SK-N-MC (cell line): ENCODE measurements at regions not wholly inside any gene's neighbourhood (a gene's known extent, or its start where the extent isn't known, plus 50 kb on each side); places are given as distances from the start of the nearest gene placed in this dataset.
"Not testable (repeated sequence)": the region's sequence is repeated elsewhere in the genome, so short reads cannot be mapped to it uniquely, and the experiment has no call there.

ENCODE experiments used
- EZH2 ChIP-seq: fragments of 200-600 bp; sonication (generic); IDR thresholded peaks from one replicate; pipeline ENCODE4 v1.6.1; 2017; ENCODE audit warnings: antibody characterized with exemption
- POLR2AphosphoS5 ChIP-seq: IDR thresholded peaks from 2 replicates; pipeline ENCODE4 v1.6.1; 2012; ENCODE audit warnings: mild to moderate bottlenecking, low read depth, low read length, borderline replicate concordance

GRCh38 chr6:14891820-14892375 lies 354.0 kb upstream of the JARID2 start:
- TF ChIP-seq POLR2AphosphoS5, EZH2: not testable (repeated sequence)
